ENCODE measurements at regions not wholly inside any gene's neighbourhood (a gene's known extent, or its start where the extent isn't known, plus 50 kb on each side); places are given as distances from the start of the nearest gene placed in this dataset.
"Not testable (repeated sequence)": the region's sequence is repeated elsewhere in the genome, so short reads cannot be mapped to it uniquely, and the experiment has no call there.

DNA sequence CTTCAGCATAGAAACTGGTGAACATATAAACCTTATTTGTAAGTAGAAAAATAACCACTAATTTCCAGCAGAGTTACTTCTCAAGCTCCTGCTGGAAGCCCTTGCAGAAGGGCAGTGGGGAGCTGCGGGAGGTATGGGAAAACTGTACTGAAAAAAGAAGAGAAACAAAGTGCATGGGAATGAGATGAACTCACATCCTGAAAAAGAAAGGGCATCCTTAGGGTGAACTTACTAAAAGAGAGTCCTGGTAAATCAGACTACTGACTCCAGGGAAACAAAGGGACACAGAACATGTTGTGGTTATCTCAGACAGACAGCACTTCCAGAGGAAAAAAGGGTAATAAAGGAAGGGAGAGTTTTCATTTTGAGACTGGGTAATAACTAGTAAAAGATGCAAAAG lies 515.1 kb downstream of the RPL10L start:
- Histone ChIP-seq H3K9me3 (no peaks in the 10 kb centered on the region), H3K27ac (no peak overlapping the region), H3K27me3 (ENCODE audit: low read depth) (no peaks in the 10 kb centered on the region), H3K4me3 (no peak overlapping the region), H3K4me1 (no peaks in the 10 kb centered on the region), H3K36me3 (no peaks in the 10 kb centered on the region)
- ATAC-seq (no peak), DNase-seq (no peak)
- TF ChIP-seq, protein P1, sequence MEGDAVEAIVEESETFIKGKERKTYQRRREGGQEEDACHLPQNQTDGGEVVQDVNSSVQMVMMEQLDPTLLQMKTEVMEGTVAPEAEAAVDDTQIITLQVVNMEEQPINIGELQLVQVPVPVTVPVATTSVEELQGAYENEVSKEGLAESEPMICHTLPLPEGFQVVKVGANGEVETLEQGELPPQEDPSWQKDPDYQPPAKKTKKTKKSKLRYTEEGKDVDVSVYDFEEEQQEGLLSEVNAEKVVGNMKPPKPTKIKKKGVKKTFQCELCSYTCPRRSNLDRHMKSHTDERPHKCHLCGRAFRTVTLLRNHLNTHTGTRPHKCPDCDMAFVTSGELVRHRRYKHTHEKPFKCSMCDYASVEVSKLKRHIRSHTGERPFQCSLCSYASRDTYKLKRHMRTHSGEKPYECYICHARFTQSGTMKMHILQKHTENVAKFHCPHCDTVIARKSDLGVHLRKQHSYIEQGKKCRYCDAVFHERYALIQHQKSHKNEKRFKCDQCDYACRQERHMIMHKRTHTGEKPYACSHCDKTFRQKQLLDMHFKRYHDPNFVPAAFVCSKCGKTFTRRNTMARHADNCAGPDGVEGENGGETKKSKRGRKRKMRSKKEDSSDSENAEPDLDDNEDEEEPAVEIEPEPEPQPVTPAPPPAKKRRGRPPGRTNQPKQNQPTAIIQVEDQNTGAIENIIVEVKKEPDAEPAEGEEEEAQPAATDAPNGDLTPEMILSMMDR (IDR thresholded peaks at IDR 0.05) = no peak
- intact Hi-C loops (cut with DNase I) = no loop called here

DNA sequence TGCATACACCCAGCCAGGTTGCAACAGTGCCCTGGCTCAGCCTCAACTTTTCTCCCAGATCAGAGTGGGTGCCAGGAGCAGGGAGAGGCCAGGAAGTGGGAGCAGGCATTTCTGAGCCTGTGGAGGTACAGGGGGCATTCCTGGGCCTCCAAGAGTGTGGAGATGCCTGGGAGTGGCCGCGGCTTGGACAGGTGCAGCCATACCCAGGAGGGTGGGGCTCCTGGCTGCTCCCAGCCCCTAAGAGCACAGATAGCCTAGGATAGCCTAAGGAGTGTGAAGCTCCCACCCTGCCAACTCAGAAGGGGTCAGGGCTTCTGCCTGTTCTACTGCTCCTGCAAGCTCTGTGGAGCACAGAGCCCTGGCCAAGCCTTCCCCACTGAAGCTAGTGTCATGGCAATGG lies 543.4 kb downstream of the RPL10L start:
- Histone ChIP-seq H3K4me1 (no peaks in the 10 kb centered on the region), H3K27ac (no peak overlapping the region), H3K36me3 (no peaks in the 10 kb centered on the region), H3K9me3 (no peaks in the 10 kb centered on the region), H3K4me3 (no peak overlapping the region), H3K27me3 (ENCODE audit: low read depth) (no peaks in the 10 kb centered on the region)
- DNase-seq (peak; percentile 18), ATAC-seq (peak in 1 of 2 donors; percentile 25)
- intact Hi-C loops (cut with DNase I) = no loop called here
- TF ChIP-seq, protein P1 (IDR thresholded peaks at IDR 0.05) = no peak

DNA sequence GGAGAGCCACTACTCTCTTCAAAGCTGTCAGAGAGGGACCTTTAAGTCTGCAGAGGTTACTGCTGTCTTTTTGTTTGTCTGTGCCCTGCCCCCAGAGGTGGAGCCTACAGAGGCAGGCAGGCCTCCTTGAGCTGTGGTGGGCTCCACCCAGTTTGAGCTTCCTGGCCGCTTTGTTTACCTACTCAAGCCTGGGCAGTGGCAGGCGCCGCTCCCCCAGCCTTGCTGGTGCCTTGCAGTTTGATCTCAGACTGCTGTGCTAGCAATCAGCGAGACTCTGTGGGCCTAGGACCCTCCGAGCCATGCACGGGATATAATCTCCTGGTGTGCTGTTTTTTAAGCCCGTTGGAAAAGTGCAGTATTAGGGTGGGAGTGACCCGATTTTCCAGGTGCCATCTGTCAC lies 550.7 kb downstream of the RPL10L start:
- H3K27ac ChIP-seq; H3K27me3 ChIP-seq (ENCODE audit: low read depth); H3K4me1 ChIP-seq; H3K4me3 ChIP-seq; H3K9me3 ChIP-seq; H3K36me3 ChIP-seq; DNase-seq; ATAC-seq; intact Hi-C loops (cut with DNase I): not testable (repeated sequence)

DNA sequence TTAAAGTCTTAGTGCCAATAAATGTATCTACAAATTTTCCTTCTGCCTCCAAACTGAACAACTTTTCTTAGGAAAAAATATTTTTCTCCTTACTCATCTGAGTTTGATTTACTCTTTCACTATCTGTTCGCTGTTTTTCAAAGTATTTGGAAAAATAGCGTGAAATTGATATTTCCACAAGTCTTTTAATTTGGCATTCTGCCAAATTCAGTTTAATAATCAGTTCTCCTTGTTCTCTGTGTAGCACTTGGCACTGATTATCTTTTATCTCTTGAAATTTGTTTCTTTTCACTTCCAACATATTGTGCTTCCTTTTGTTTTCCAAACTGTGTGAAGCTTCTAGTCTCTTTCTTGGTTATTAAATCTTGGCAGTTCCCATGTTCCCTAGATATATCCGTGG lies 559.8 kb downstream of the RPL10L start:
- H3K36me3 ChIP-seq = no peaks in the 10 kb centered on the region
- TF ChIP-seq, protein P1 (IDR thresholded peaks at IDR 0.05) = no peak
- no peaks in the 10 kb centered on the region for H3K4me1 ChIP-seq
- H3K4me3 ChIP-seq = no peak overlapping the region
- no peaks in the 10 kb centered on the region for H3K9me3 ChIP-seq
- DNase-seq (no peak), ATAC-seq (no peak)
- H3K27ac ChIP-seq = no peak overlapping the region
- intact Hi-C loops (cut with DNase I) = no loop called here
- H3K27me3 ChIP-seq (ENCODE audit: low read depth) = no peaks in the 10 kb centered on the region

DNA sequence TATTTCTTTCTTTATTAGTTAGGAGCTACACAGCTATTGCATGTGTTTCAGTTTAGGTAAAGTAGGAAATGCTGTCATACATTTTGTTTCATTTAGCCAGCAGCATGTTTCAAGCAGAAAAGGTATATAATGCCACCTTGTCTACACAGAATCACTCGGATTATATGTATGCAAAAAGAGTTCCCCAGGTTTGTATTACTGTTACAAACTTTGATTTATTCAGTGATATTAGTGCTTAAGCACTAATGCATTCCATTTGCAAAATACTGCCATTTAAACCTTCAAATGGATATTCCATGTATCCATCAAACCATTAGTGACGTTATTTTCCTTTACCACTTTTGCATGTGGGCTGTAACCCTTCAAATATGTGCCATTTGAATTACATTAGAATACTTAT lies 564.0 kb downstream of the RPL10L start:
- no peak for ATAC-seq

DNA sequence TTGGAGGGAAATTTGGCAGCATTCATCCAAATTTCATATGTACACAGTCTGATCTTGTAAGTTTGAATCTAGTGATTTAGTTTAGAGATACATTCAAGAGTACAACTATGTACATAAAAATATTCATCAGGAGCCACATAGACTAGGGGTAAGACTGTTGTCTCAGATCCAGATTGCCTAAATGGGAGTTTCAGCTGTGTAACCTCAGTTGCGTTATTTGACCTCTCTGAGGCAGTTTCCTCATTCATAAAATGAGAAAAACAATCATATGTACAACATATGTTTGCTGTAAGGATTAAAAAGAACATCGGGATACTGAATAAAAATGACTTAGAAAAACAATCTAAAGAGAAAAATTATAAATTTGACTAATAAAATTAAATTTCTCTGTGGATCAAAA lies 577.5 kb downstream of the RPL10L start:
- Histone ChIP-seq H3K9me3 (no peaks in the 10 kb centered on the region), H3K36me3 (no peaks in the 10 kb centered on the region), H3K27ac (no peak overlapping the region), H3K4me3 (no peak overlapping the region), H3K27me3 (ENCODE audit: low read depth) (no peaks in the 10 kb centered on the region), H3K4me1 (no peaks in the 10 kb centered on the region)
- TF ChIP-seq, protein P1 (IDR thresholded peaks at IDR 0.05) = no peak
- DNase-seq (no peak), ATAC-seq (no peak)
- intact Hi-C loops (cut with DNase I) = no loop called here

More for the DNA sequence above, 564.0 kb downstream of the RPL10L start:
- Histone ChIP-seq H3K9me3 (no peaks in the 10 kb centered on the region), H3K27ac (no peak overlapping the region), H3K36me3 (no peaks in the 10 kb centered on the region), H3K4me3 (no peak overlapping the region), H3K27me3 (ENCODE audit: low read depth) (no peaks in the 10 kb centered on the region), H3K4me1 (no peaks in the 10 kb centered on the region)
- no peak for DNase-seq
- intact Hi-C loops (cut with DNase I) = no loop called here
- TF ChIP-seq, protein P1 (IDR thresholded peaks at IDR 0.05) = no peak

Measured in lower lobe of right lung (tissue), 2 donors.